ENCODE measurements at regions not wholly inside any gene's neighbourhood (a gene's known extent, or its start where the extent isn't known, plus 50 kb on each side); places are given as distances from the start of the nearest gene placed in this dataset.

- H3K27ac ChIP-seq, result no peak overlapping the region
- no peaks in the 10 kb centered on the region for H3K9me3 ChIP-seq
- no peaks in the 10 kb centered on the region for H3K27me3 ChIP-seq
- H3K4me1 ChIP-seq, result no peaks in the 10 kb centered on the region
- no peak for TF ChIP-seq POLR2A (IDR thresholded peaks at IDR 0.05)
- TF ChIP-seq, protein P1, sequence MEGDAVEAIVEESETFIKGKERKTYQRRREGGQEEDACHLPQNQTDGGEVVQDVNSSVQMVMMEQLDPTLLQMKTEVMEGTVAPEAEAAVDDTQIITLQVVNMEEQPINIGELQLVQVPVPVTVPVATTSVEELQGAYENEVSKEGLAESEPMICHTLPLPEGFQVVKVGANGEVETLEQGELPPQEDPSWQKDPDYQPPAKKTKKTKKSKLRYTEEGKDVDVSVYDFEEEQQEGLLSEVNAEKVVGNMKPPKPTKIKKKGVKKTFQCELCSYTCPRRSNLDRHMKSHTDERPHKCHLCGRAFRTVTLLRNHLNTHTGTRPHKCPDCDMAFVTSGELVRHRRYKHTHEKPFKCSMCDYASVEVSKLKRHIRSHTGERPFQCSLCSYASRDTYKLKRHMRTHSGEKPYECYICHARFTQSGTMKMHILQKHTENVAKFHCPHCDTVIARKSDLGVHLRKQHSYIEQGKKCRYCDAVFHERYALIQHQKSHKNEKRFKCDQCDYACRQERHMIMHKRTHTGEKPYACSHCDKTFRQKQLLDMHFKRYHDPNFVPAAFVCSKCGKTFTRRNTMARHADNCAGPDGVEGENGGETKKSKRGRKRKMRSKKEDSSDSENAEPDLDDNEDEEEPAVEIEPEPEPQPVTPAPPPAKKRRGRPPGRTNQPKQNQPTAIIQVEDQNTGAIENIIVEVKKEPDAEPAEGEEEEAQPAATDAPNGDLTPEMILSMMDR (IDR thresholded peaks at IDR 0.05), result no peak
- H3K36me3 ChIP-seq, result no peaks in the 10 kb centered on the region
- no peak for DNase-seq
- H3K4me3 ChIP-seq, result no peak overlapping the region
Measured at GRCh38 chr3:83453056-83453455, 1505.7 kb upstream of the CADM2 start.

GRCh38 chr3:83454353-83454752 is 1504.4 kb upstream of the CADM2 start:
- no peak for DNase-seq
- Histone ChIP-seq H3K9me3 (no peaks in the 10 kb centered on the region), H3K27me3 (no peaks in the 10 kb centered on the region), H3K27ac (no peak overlapping the region), H3K4me3 (no peak overlapping the region), H3K4me1 (no peaks in the 10 kb centered on the region), H3K36me3 (no peaks in the 10 kb centered on the region)
- TF ChIP-seq, protein P1 (IDR thresholded peaks at IDR 0.05), result no peak
- no peak for TF ChIP-seq POLR2A (IDR thresholded peaks at IDR 0.05)

DNA sequence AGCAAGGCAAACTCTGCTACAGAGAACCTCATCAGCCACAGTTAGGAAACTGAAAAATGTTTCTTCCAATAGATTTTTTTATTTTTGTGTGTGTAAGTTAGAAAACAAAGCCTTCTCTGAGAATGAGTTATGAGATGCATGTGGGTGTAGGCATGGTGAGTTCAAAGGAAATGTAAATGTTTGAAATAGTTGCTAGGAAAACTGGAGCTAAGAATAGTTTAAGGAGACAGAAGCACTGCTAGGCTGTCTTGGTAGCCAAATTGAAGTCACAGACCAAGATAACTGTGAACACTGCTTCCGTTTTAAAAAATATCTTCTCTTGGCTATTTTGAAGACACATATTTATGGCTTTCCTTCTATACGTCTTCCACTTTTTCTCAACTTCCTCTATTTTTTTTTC is 1501.2 kb upstream of the CADM2 start:
- DNase-seq, result no peak

GRCh38 chr3:83460052-83460451 is 1498.7 kb upstream of the CADM2 start:
- Histone ChIP-seq H3K9me3 (peaks cover 0 to 3% (median 0%) of the 10 kb centered on the region in 4 donors), H3K27me3 (no peaks in the 10 kb centered on the region), H3K36me3 (no peaks in the 10 kb centered on the region), H3K4me3 (no peak overlapping the region), H3K27ac (no peak overlapping the region), H3K4me1 (no peaks in the 10 kb centered on the region)
- TF ChIP-seq, protein P1 (IDR thresholded peaks at IDR 0.05), result no peak
- no peak for TF ChIP-seq POLR2A (IDR thresholded peaks at IDR 0.05)
- no peak for DNase-seq

More for the DNA sequence above, 1501.2 kb upstream of the CADM2 start:
- no peaks in the 10 kb centered on the region for H3K4me1 ChIP-seq
- no peaks in the 10 kb centered on the region for H3K36me3 ChIP-seq
- H3K27me3 ChIP-seq, result no peaks in the 10 kb centered on the region
- H3K27ac ChIP-seq, result no peak overlapping the region
- peaks cover 0 to 3% (median 0%) of the 10 kb centered on the region in 4 donors for H3K9me3 ChIP-seq
- TF ChIP-seq, protein P1 (IDR thresholded peaks at IDR 0.05), result no peak
- TF ChIP-seq POLR2A (IDR thresholded peaks at IDR 0.05), result no peak
- H3K4me3 ChIP-seq, result no peak overlapping the region

GRCh38 chr3:83461411-83461810 is 1497.4 kb upstream of the CADM2 start:
- no peak for DNase-seq
- no peak for TF ChIP-seq POLR2A (IDR thresholded peaks at IDR 0.05)
- TF ChIP-seq, protein P1 (IDR thresholded peaks at IDR 0.05), result no peak
- no peak overlapping the region for H3K27ac ChIP-seq

GRCh38 chr3:83477563-83477962 is 1481.2 kb upstream of the CADM2 start:
- no peaks in the 10 kb centered on the region for H3K4me1 ChIP-seq
- TF ChIP-seq POLR2A (IDR thresholded peaks at IDR 0.05), result no peak
- TF ChIP-seq, protein P1 (IDR thresholded peaks at IDR 0.05), result no peak
- DNase-seq, result no peak
- H3K9me3 ChIP-seq, result no peaks in the 10 kb centered on the region
- H3K27me3 ChIP-seq, result no peaks in the 10 kb centered on the region
- no peak overlapping the region for H3K27ac ChIP-seq
- H3K36me3 ChIP-seq, result no peaks in the 10 kb centered on the region
- no peak overlapping the region for H3K4me3 ChIP-seq

More at GRCh38 chr3:83461411-83461810, 1497.4 kb upstream of the CADM2 start:
- Histone ChIP-seq H3K27me3 (no peaks in the 10 kb centered on the region), H3K4me3 (no peak overlapping the region), H3K36me3 (no peaks in the 10 kb centered on the region), H3K4me1 (no peaks in the 10 kb centered on the region), H3K9me3 (peaks cover 0 to 3% (median 0%) of the 10 kb centered on the region in 4 donors)
